Islet of Langerhans (tissue), 1 donor: ENCODE measurements at regions not wholly inside any gene's neighbourhood (a gene's known extent, or its start where the extent isn't known, plus 50 kb on each side); places are given as distances from the start of the nearest gene placed in this dataset.

Experiments used
- FAIRE-seq: peaks from one replicate; lab custom pipeline; 2011; peaks lifted over from hg19 to GRCh38; lab: Jason Lieb, UNC

DNA sequence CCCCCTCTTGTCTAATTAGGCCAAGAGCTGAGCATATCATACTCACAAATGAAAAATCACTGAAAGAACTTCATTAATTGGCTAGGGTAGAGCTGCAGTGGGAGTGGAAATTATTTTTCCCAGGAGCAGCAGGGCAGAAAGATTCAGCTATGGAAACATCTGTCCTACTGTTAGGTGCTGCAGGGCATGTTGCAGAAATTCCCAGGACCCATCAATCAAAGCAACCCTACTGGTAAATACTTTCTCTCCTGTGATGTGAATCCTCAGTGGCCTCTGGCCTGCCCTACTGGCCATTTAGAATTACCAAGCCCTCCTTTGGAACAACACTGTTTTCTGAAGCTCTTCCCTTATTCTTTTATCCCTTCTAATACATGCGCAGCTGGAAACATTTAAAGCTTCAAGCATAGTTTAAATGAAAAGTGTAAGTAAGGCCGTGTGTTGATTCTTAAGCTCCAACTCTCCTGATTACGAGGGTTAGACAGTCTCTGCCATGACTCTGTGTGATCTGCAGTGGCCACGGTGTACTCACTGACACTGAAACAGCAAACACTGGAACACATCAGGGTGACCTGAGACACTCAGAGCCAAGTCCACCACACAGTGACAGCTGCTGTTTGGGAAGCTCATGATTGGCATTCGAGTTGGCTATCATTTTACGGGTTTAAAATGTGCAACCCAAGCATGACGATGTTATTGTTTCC lies 62.6 kb upstream of the TMCC3 start:
- no peak for FAIRE-seq

DNA sequence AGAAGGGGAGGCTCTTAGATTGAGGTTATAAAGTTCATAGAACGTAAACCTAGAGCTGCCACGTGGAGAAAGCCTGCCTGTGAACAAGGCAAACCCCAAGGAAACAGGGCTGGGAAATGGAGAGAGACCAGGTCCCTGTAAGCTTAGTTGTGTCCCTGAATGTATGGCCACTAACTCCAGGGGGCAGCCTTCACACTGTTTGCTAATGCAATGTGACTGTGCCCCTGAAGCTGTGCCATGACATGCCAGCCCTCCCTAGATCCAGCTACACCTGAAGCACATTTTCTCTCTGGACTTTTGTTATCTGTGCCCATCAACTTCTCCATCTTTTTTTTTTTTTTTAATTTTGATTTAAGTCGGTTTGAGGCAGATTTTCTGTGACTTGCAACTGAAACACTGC lies 60.6 kb upstream of the TMCC3 start:
- FAIRE-seq, result no peak

DNA sequence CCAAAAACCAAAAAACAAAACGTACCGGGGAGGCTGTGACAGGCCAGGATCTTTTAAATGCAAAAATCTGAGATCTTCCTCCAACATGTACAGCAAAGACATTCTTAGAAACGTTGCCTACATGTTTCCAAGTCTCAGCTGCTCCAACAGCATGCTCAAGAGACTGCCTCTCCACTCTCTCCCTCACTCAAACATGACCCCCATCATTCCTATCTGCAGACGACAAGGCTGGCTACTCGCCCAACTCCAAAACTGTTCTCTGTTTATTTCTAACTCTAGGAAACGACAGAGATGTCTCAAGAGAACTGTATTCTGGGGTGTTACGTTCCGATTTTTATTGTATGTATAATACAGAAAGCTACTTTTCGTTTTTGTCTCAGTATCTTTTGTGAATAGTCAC lies 57.5 kb upstream of the TMCC3 start:
- no peak for FAIRE-seq

DNA sequence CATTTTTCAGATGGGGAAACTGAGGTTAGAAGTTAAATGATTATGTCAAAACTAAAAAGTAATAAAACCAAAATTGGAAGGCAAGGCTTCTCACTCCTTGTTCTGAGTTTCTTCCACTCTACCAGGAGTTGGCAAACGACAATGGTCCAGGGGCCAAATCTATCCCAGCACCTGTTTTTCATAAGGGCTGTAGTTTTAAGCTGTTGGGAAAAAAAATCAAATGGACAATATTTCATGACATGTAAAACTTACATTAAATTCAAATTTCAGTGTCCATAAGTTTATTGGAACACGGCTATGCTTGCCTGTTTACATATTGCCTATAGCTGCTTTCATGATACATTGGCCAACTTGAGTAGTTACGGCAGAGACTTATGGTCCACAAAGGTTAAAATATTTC lies 56.7 kb upstream of the TMCC3 start:
- FAIRE-seq, result no peak

DNA sequence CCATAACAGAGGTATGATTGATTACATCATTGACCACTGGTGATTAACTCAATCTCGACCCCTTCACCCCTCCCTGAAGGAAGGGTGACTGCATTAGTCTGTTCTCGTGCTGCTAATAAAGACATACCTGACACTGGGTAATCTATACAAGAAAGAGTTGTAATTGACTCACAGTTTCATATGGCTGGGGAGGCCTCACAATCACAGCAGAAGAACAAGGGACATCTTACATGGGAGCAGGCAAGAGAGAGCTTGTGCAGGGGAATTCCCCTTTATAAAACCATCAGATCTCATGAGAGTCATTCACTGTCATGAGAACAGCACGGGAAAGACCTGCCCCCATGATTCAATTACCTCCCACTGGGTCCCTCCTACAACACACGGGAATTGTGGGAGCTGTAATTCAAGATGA lies 55.9 kb upstream of the TMCC3 start:
- no peak for FAIRE-seq

DNA sequence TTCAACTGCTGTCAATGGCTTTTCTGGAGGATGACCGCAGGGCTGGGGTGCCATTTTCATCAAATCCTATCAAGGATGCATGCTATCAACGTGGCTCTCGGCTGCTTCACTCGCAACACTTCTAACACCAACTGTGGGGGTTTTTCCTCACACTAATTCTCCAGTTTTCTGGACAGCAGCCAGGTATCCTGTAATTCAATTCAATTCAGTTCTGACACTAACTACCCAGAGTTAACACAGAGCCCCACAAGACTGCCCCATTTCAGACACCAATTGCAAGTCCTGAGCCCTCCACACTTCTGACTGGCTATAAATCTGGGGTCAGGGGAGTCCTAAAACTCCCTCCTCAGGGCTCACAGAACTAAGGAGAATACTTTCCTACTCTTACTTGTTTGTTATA lies 55.3 kb upstream of the TMCC3 start:
- no peak for FAIRE-seq

DNA sequence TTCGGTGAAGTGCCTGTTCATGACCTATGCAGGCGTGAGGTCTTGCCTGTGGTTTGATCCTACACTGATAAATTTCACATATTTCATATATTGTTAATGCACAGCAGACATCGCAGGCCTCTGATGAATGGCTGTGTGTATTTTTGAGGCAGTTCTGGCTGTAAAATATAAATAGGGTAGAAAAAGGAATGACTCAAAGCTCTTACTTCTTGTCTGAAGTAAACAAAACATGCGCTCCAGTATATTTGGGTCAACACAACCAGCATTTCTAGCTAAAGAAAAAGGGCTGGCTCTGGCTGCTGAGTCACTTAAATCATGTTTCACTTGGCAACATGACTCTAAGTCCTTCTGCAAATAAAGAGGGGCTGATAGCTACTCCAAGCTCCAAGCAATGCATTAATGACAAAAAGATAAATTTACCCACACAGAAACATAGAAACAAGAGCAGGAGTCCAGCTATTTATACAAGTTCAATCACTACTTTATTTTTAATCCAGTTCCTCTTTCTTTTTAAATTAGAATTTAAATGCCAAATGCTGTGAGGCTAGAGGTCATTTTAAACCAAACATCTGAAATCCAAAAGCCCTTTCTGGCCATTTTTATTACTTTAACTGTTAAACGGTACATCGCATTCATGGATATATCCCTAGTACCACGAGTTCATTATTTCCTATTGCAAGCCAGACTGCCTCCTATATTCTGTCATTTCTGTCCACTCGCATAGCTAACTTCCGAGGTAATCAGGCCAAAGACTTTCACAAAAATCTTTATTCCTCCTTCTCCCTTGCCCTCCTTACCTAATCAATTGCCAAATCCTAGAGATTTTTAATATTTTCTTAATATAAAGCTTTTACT lies 54.3 kb upstream of the TMCC3 start:
- FAIRE-seq, result peak; percentile 100

DNA sequence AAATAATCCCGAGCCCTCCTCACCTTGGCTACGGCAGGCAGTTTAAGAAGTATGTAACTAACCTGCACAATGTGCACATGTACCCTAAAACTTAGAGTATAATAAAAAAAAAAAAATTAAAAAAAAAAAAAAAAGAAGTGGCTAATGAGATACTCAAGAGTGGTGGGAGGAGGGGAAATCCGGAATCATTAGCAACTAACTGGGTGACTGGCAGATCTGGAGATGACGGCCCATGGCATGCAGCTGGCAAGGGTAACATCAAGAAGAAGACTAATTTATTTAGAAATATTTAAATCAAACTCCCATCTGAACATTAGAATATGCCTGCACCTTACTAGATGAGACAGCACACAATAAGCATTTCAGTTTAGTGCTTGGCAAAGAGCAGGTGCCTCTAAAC lies 52.3 kb upstream of the TMCC3 start:
- FAIRE-seq, result no peak

DNA sequence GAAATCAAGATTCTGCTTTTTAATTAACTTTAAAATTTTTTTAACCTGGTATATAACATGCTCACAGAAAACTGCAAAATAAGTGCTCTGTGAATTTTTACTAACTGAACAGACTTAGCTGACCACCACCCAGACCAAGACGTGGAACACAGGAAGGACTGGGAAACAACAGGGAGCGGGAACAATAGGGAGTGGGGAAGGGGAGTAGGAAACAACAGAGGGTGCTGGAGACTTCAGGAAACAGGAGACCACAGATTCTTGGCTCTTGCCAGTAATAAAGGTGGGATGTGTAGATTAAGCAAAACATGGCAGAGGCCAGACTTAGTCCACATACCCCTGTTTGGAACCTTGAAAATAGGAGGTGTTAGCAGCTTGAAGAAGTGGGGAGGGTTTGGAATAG lies 51.4 kb upstream of the TMCC3 start:
- no peak for FAIRE-seq

DNA sequence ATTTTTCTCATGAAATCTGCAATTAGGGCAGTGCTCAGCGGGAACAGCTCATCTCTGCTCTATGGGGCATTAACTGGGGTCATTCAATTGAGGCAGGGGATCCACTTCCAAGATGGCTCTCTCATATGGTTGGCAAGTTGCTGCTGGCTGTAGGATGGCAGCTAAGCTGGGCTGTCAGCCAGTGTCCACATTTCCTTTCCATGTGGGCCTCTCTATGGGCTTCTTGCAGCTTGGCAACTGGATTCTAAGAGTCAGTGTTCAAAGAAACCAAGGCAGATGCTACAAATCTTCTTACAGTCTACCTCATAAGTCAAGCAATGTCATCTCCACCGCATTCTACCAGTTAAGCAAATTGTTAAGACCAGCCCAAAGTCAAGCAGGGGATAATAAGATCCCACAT lies 50.3 kb upstream of the TMCC3 start:
- no peak for FAIRE-seq
